ENCODE measurements at regions not wholly inside any gene's neighbourhood (a gene's known extent, or its start where the extent isn't known, plus 50 kb on each side); places are given as distances from the start of the nearest gene placed in this dataset.
"Not testable (repeated sequence)": the region's sequence is repeated elsewhere in the genome, so short reads cannot be mapped to it uniquely, and the experiment has no call there.

- TF ChIP-seq, protein P1, sequence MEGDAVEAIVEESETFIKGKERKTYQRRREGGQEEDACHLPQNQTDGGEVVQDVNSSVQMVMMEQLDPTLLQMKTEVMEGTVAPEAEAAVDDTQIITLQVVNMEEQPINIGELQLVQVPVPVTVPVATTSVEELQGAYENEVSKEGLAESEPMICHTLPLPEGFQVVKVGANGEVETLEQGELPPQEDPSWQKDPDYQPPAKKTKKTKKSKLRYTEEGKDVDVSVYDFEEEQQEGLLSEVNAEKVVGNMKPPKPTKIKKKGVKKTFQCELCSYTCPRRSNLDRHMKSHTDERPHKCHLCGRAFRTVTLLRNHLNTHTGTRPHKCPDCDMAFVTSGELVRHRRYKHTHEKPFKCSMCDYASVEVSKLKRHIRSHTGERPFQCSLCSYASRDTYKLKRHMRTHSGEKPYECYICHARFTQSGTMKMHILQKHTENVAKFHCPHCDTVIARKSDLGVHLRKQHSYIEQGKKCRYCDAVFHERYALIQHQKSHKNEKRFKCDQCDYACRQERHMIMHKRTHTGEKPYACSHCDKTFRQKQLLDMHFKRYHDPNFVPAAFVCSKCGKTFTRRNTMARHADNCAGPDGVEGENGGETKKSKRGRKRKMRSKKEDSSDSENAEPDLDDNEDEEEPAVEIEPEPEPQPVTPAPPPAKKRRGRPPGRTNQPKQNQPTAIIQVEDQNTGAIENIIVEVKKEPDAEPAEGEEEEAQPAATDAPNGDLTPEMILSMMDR (IDR thresholded peaks at IDR 0.05), result no peak
- DNase-seq (ENCODE audit: low spot score) (no peak), ATAC-seq (ENCODE audit: low FRiP score) (no peak)
Measured at GRCh38 chr12:25797949-25798348, 160.5 kb upstream of the RASSF8 start.

DNA sequence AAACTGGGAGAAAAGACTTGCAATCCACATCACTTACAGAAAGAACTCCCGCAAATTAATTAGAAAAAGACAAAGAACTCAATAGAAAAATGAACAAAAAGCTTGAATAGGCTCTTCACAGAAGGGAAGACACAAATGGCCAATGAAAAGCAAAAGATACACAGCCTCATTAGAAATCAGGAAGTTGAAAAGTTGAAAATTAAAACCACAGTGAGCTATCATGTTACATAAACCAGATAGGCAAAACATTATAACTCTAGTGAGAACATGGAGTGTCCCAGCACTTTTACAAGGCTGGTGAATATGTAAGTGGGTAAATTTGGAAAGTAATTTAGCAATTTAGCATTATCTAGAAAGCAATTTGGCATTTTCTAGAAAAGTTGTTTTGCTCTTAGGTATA is 158.4 kb upstream of the RASSF8 start:
- DNase-seq (ENCODE audit: low spot score) (no peak), ATAC-seq (ENCODE audit: low FRiP score) (no peak)
- TF ChIP-seq, protein P1 (IDR thresholded peaks at IDR 0.05), result no peak

DNA sequence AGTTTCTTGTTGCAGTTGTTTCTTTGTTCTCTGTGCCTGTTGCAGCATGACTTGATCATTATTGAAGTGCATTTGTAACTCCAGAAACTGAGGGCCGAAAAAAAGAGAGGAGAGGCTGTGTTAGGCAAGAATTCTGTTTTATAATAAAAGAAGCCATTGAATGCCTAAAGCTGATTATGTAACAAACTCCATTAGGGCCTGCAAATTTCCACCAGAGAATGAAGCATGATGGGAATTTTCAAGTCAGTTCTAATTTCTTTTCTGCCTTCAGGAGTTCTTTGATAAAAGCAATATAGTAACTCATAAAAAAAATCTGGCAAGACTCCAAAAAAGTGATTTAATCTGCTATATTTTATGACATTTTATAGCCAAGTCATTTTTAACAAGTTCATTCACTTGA is 156.7 kb upstream of the RASSF8 start:
- ATAC-seq (ENCODE audit: low FRiP score) (no peak), DNase-seq (ENCODE audit: low spot score) (no peak)
- TF ChIP-seq, protein P1 (IDR thresholded peaks at IDR 0.05), result no peak

DNA sequence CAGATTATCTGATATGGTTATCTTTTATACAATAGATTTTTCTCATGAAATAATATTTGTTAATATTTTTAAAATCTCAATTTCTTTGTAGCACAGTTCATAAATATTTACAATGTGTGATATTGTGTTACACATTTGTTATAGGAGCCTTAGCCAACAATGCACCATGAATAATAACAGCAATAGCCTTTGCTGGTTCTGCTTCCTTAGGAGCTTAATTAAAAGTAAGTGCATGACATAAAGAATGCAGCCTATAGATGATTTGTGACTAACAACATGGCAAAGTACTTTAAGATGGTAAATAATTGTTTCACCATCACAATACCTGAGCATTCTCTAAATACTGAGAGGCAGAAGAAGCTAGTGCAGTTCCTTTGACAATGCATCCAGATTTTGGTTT is 156.3 kb upstream of the RASSF8 start:
- ATAC-seq (ENCODE audit: low FRiP score), result no peak
- no peak for DNase-seq (ENCODE audit: low spot score)
- TF ChIP-seq, protein P1 (IDR thresholded peaks at IDR 0.05), result no peak

GRCh38 chr12:25803029-25803664 is 155.3 kb upstream of the RASSF8 start:
- DNase-seq (ENCODE audit: low spot score); ATAC-seq (ENCODE audit: low FRiP score): not testable (repeated sequence)

- not testable (repeated sequence) for ATAC-seq (ENCODE audit: low FRiP score)
Measured at GRCh38 chr12:25804286-25804685, 154.2 kb upstream of the RASSF8 start.

DNA sequence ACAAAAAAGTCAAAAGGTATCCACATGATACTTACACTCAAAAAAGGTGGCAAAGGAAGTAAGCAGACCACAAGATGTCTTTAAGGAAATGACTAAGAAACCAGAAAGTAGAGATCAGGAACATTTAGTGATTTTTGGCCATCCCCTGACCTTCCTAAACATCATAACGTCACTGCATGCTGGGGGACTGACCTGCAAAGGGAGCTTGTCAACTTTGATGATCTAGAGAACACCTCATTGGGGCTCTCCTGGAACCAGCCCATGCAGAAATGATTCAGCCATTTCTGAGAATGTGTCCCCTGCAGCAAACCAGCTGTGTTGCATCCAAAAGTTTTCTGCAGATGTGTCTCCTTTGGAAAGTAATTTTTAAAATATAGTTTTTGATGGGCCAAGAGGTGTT is 152.2 kb upstream of the RASSF8 start:
- TF ChIP-seq, protein P1 (IDR thresholded peaks at IDR 0.05), result no peak
- DNase-seq (ENCODE audit: low spot score) (no peak), ATAC-seq (ENCODE audit: low FRiP score) (no peak)

More at GRCh38 chr12:25804286-25804685, 154.2 kb upstream of the RASSF8 start:
- not testable (repeated sequence) for DNase-seq (ENCODE audit: low spot score)

GRCh38 chr12:25808604-25809003 is 149.9 kb upstream of the RASSF8 start:
- no peak for DNase-seq (ENCODE audit: low spot score)
- TF ChIP-seq, protein P1 (IDR thresholded peaks at IDR 0.05), result no peak
- no peak for ATAC-seq (ENCODE audit: low FRiP score)

All from omental fat pad (tissue), 3 donors.